IMR-90 (cell line): ENCODE measurements at regions not wholly inside any gene's neighbourhood (a gene's known extent, or its start where the extent isn't known, plus 50 kb on each side); places are given as distances from the start of the nearest gene placed in this dataset.

Experiments used
- BHLHE40 ChIP-seq: fragments of 150-350 bp; IDR thresholded peaks from 2 replicates; pipeline ENCODE4 v1.6.1; 2016; ENCODE audit warnings: mild to moderate bottlenecking, low read depth, low read length
- CHD1 ChIP-seq: IDR thresholded peaks from 2 replicates; pipeline ENCODE4 v1.6.1; 2012; ENCODE audit warnings: low read depth, low read length, improper control_type of control experiment
- FOS ChIP-seq: fragments of 150-350 bp; IDR thresholded peaks from 2 replicates; pipeline ENCODE4 v1.6.1; 2016; ENCODE audit warnings: low read depth, low read length
- MAFK ChIP-seq: IDR thresholded peaks from 2 replicates; pipeline ENCODE4 v1.6.1; 2012; ENCODE audit warnings: low read depth, low read length, improper control_type of control experiment
- MXI1 ChIP-seq: IDR thresholded peaks from 2 replicates; pipeline ENCODE4 v1.6.1; 2012; ENCODE audit warnings: low read depth, mild to moderate bottlenecking, low read length, moderate library complexity, borderline replicate concordance
- POLR2A ChIP-seq: IDR thresholded peaks from 2 replicates; pipeline ENCODE4 v1.6.1; 2012; ENCODE audit warnings: mild to moderate bottlenecking, low read depth, low read length
- RAD21 ChIP-seq: IDR thresholded peaks from 2 replicates; pipeline ENCODE4 v1.6.1; 2012; ENCODE audit warnings: low read length, improper control_type of control experiment
- RCOR1 ChIP-seq: IDR thresholded peaks from 2 replicates; pipeline ENCODE4 v1.6.1; 2012; ENCODE audit warnings: mild to moderate bottlenecking, low read length, improper control_type of control experiment; ENCODE audit not compliant: insufficient replicate concordance
- RFX5 ChIP-seq: IDR thresholded peaks from 2 replicates; pipeline ENCODE4 v1.8.0; 2012; ENCODE audit warnings: low read depth, mild to moderate bottlenecking, low read length, moderate library complexity
- SMC3 ChIP-seq: fragments of 150-350 bp; IDR thresholded peaks from 2 replicates; pipeline ENCODE4 v1.6.1; 2016; ENCODE audit warnings: low read depth, mild to moderate bottlenecking, antibody characterized with exemption, low read length, moderate library complexity
- TF ChIP-seq, protein P1 (sequence below): conservative IDR thresholded peaks from 2 replicates; pipeline ENCODE4 v1.5.1; 2012; ENCODE audit warnings: mild to moderate bottlenecking, low read depth, low read length, improper control_type of control experiment
- TF ChIP-seq, protein P2 (sequence below): fragments of 150-350 bp; IDR thresholded peaks from 2 replicates; pipeline ENCODE4 v1.6.1; 2017; ENCODE audit warnings: mild to moderate bottlenecking, antibody characterized with exemption, low read length, low read depth

DNA sequence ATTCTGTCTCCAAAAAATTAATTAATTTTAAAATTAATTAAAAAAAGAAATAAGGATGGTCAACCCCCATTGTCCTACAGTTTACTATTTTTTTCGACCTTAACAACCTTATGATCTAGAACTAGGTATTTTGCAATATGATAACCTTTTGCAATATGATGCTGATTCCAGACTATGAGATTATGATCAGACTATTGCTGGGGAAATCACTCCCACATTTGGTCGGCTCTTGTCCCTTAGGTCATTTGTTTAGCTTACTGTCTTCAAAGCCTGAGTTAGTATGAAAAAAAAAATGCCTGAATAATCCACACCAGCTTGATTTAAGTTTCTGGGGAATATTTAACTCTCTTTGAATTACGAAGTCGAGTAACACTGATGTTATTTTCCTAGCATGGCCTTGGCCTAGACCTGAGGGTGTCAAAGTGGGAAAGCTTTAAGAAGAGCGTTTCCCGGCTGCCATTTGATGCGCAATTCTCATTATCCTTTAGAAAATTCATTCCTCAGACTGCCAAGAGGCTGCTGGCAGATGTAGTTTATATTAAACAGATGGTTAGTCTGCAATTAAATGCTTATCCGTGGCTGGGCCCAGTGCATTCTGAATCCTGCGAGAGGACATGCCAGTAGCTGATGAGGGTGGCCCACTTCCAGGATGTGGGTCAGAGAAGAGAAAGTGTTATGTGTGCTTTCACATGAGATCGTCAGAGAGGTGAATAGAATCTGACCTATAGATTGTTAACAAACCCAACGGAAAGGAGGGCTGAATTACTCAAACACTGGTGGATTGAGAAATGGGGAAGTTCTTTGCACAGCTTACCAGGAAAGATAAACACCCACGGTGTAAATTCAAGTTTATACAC, 496.0 kb upstream of the THBS1 start:
- TF ChIP-seq POLR2A (no peak), RAD21 (no peak), RFX5 (no peak), MAFK (no peak), RCOR1 (no peak), FOS (no peak), CHD1 (no peak), MXI1 (no peak), SMC3 (no peak), BHLHE40 (peak; percentile 47)
- TF ChIP-seq, protein P1, sequence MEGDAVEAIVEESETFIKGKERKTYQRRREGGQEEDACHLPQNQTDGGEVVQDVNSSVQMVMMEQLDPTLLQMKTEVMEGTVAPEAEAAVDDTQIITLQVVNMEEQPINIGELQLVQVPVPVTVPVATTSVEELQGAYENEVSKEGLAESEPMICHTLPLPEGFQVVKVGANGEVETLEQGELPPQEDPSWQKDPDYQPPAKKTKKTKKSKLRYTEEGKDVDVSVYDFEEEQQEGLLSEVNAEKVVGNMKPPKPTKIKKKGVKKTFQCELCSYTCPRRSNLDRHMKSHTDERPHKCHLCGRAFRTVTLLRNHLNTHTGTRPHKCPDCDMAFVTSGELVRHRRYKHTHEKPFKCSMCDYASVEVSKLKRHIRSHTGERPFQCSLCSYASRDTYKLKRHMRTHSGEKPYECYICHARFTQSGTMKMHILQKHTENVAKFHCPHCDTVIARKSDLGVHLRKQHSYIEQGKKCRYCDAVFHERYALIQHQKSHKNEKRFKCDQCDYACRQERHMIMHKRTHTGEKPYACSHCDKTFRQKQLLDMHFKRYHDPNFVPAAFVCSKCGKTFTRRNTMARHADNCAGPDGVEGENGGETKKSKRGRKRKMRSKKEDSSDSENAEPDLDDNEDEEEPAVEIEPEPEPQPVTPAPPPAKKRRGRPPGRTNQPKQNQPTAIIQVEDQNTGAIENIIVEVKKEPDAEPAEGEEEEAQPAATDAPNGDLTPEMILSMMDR: no peak
- TF ChIP-seq, protein P2, sequence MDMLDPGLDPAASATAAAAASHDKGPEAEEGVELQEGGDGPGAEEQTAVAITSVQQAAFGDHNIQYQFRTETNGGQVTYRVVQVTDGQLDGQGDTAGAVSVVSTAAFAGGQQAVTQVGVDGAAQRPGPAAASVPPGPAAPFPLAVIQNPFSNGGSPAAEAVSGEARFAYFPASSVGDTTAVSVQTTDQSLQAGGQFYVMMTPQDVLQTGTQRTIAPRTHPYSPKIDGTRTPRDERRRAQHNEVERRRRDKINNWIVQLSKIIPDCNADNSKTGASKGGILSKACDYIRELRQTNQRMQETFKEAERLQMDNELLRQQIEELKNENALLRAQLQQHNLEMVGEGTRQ: no peak
